ENCODE measurements at regions not wholly inside any gene's neighbourhood (a gene's known extent, or its start where the extent isn't known, plus 50 kb on each side); places are given as distances from the start of the nearest gene placed in this dataset.

DNA sequence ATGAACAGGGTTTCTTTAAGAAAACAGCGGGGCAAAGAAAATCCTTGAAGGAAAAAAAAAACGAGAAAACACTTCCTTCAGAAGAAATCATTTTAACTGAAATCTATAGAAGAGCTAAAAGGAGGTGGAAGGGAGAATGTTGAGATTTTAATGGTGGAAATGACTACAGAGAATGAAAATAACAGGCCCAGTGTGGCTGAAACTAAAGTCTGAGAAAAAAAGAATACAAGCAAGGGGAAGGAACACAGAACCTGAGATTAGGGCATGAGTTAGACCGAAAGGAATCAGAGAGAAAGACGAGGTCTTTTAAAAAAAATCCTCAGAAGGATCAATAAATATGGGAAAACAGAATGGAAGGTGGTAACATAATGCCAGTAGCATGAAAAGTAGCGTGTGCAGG, 1230.0 kb upstream of the TENM3 start:
- TF ChIP-seq POLR2A (IDR thresholded peaks at IDR 0.05), result no peak
- TF ChIP-seq, protein P1, sequence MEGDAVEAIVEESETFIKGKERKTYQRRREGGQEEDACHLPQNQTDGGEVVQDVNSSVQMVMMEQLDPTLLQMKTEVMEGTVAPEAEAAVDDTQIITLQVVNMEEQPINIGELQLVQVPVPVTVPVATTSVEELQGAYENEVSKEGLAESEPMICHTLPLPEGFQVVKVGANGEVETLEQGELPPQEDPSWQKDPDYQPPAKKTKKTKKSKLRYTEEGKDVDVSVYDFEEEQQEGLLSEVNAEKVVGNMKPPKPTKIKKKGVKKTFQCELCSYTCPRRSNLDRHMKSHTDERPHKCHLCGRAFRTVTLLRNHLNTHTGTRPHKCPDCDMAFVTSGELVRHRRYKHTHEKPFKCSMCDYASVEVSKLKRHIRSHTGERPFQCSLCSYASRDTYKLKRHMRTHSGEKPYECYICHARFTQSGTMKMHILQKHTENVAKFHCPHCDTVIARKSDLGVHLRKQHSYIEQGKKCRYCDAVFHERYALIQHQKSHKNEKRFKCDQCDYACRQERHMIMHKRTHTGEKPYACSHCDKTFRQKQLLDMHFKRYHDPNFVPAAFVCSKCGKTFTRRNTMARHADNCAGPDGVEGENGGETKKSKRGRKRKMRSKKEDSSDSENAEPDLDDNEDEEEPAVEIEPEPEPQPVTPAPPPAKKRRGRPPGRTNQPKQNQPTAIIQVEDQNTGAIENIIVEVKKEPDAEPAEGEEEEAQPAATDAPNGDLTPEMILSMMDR (IDR thresholded peaks at IDR 0.05), result no peak
